ENCODE measurements at regions not wholly inside any gene's neighbourhood (a gene's known extent, or its start where the extent isn't known, plus 50 kb on each side); places are given as distances from the start of the nearest gene placed in this dataset.

GRCh38 chr3:20999661-21000060 lies 751.3 kb downstream of the ZNF385D start:
- H3K4me2 ChIP-seq (ENCODE audit: low read depth, low read length), result no peak overlapping the region
- no peak overlapping the region for H3K18ac ChIP-seq (ENCODE audit: low read depth, low read length)
- no peaks in the 10 kb centered on the region for H3K9me3 ChIP-seq (ENCODE audit: control insufficient read depth, insufficient read depth, low read length)
- H3K4me3 ChIP-seq (ENCODE audit: insufficient read depth, low read depth, low read length), result no peak overlapping the region
- intact Hi-C loops (cut with micrococcal nuclease), result no loop called here
- H3K27me3 ChIP-seq (ENCODE audit: control insufficient read depth, insufficient read depth, low read length), result no peaks in the 10 kb centered on the region
- H3K14ac ChIP-seq (replicated peaks; ENCODE audit: low read depth, low read length), result no peak overlapping the region
- no peak for TF ChIP-seq BHLHE40 (IDR thresholded peaks at IDR 0.05; ENCODE audit: low read depth, low read length)
- no peak for TF ChIP-seq MAZ (IDR thresholded peaks at IDR 0.05; ENCODE audit: borderline replicate concordance, low read depth, low read length)
- TF ChIP-seq SMC3 (IDR thresholded peaks at IDR 0.05; ENCODE audit: low read depth, low read length), result no peak
- TF ChIP-seq NFE2L2 (IDR thresholded peaks at IDR 0.05; ENCODE audit: low read depth, low read length), result no peak
- TF ChIP-seq MXI1 (IDR thresholded peaks at IDR 0.05; ENCODE audit: borderline replicate concordance, low read depth, low read length), result no peak
- TF ChIP-seq RFX5 (IDR thresholded peaks at IDR 0.05; ENCODE audit: low read depth, low read length), result no peak
- TF ChIP-seq CHD1 (IDR thresholded peaks at IDR 0.05; ENCODE audit: low read depth, low read length), result no peak
- TF ChIP-seq MAFK (IDR thresholded peaks at IDR 0.05; ENCODE audit: low read depth, low read length), result no peak
- TF ChIP-seq, protein P1, sequence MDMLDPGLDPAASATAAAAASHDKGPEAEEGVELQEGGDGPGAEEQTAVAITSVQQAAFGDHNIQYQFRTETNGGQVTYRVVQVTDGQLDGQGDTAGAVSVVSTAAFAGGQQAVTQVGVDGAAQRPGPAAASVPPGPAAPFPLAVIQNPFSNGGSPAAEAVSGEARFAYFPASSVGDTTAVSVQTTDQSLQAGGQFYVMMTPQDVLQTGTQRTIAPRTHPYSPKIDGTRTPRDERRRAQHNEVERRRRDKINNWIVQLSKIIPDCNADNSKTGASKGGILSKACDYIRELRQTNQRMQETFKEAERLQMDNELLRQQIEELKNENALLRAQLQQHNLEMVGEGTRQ (IDR thresholded peaks at IDR 0.05; ENCODE audit: low read depth, low read length), result no peak
- TF ChIP-seq, protein P2, sequence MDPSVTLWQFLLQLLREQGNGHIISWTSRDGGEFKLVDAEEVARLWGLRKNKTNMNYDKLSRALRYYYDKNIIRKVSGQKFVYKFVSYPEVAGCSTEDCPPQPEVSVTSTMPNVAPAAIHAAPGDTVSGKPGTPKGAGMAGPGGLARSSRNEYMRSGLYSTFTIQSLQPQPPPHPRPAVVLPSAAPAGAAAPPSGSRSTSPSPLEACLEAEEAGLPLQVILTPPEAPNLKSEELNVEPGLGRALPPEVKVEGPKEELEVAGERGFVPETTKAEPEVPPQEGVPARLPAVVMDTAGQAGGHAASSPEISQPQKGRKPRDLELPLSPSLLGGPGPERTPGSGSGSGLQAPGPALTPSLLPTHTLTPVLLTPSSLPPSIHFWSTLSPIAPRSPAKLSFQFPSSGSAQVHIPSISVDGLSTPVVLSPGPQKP (IDR thresholded peaks at IDR 0.05; ENCODE audit: borderline replicate concordance, low read depth, low read length), result no peak
- no peak for TF ChIP-seq RAD21 (IDR thresholded peaks at IDR 0.05; ENCODE audit: low read length)
- no peak for TF ChIP-seq RCOR1 (IDR thresholded peaks at IDR 0.05; ENCODE audit: insufficient replicate concordance, low read length)
- TF ChIP-seq POLR2A (IDR thresholded peaks at IDR 0.05; ENCODE audit: low read depth, low read length), result no peak
- TF ChIP-seq, protein P3, sequence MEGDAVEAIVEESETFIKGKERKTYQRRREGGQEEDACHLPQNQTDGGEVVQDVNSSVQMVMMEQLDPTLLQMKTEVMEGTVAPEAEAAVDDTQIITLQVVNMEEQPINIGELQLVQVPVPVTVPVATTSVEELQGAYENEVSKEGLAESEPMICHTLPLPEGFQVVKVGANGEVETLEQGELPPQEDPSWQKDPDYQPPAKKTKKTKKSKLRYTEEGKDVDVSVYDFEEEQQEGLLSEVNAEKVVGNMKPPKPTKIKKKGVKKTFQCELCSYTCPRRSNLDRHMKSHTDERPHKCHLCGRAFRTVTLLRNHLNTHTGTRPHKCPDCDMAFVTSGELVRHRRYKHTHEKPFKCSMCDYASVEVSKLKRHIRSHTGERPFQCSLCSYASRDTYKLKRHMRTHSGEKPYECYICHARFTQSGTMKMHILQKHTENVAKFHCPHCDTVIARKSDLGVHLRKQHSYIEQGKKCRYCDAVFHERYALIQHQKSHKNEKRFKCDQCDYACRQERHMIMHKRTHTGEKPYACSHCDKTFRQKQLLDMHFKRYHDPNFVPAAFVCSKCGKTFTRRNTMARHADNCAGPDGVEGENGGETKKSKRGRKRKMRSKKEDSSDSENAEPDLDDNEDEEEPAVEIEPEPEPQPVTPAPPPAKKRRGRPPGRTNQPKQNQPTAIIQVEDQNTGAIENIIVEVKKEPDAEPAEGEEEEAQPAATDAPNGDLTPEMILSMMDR (conservative IDR thresholded peaks at IDR 0.05; ENCODE audit: low read depth, low read length), result no peak
- no peak for TF ChIP-seq CEBPB (IDR thresholded peaks at IDR 0.05; ENCODE audit: low read depth, low read length)
- no peaks in the 10 kb centered on the region for H3K36me3 ChIP-seq (ENCODE audit: control insufficient read depth, insufficient read depth, low read length)
- no peaks in the 10 kb centered on the region for H3K4me1 ChIP-seq (ENCODE audit: control insufficient read depth, insufficient read depth, low read length)
- H2AK9ac ChIP-seq (replicated peaks; ENCODE audit: low read depth, low read length, poor library complexity), result no peak overlapping the region
- BruUV-seq (replicated peaks), result no TSS peak
- dilution Hi-C loops (cut with HindIII; ENCODE audit: low sequenced_read_pairs, unreplicated experiment), result no loop called here
- H4K20me1 ChIP-seq (ENCODE audit: insufficient read depth, low read length), result no peaks in the 10 kb centered on the region
- H2BK5ac ChIP-seq (ENCODE audit: low read depth, low read length, poor library complexity, severe bottlenecking), result no peak overlapping the region
- ATAC-seq (ENCODE audit: low read depth), result no peak
- H2AK5ac ChIP-seq (ENCODE audit: low read depth, low read length), result no peak overlapping the region
- H3K56ac ChIP-seq (ENCODE audit: extremely low read depth, insufficient read depth, low read length), result no peak overlapping the region
- no peak overlapping the region for H3K4ac ChIP-seq (ENCODE audit: low read depth, low read length)
- no peak overlapping the region for H3K9ac ChIP-seq (ENCODE audit: low read depth, low read length)
- in situ Hi-C loops (cut with MboI; ENCODE audit: low sequenced_read_pairs), result no loop called here
- H4K91ac ChIP-seq (ENCODE audit: insufficient read depth, low read depth, low read length), result no peak overlapping the region
- ChIA-PET CTCF (no interaction called here), POLR2A (ENCODE audit: unreplicated experiment) (no interaction called here)
- H2BK120ac ChIP-seq (ENCODE audit: low read depth, low read length), result no peak overlapping the region
- DNase-seq, result no peak
- no peak overlapping the region for H3K27ac ChIP-seq (ENCODE audit: insufficient read depth, low read length)
- H4K8ac ChIP-seq (ENCODE audit: low read depth in 2 of 2, low read length in 2 of 2), result no peak overlapping the region
- no peaks in the 10 kb centered on the region for H3K79me1 ChIP-seq (ENCODE audit: low read depth in 1 of 2, low read length in 2 of 2)
- no peak overlapping the region for H2BK20ac ChIP-seq (ENCODE audit: low read depth, low read length)
- H3K23ac ChIP-seq (ENCODE audit: low read depth, low read length), result no peak overlapping the region
- no peaks in the 10 kb centered on the region for H3K9me1 ChIP-seq (ENCODE audit: insufficient read depth, low read length)
- WGBS, 2 experiments (ENCODE audit: extremely low coverage in 2 of 2, insufficient read length in 1 of 2), result no CpG with 5 or more reads among the region's 1 CpG
- H2BK15ac ChIP-seq (ENCODE audit: low read depth, low read length), result no peak overlapping the region
- no peak overlapping the region for H4K5ac ChIP-seq (ENCODE audit: low read depth, low read length)
- no peak overlapping the region for H2AFZ ChIP-seq (replicated peaks; ENCODE audit: low read length, poor library complexity)
